GM12878 (cell line): ENCODE measurements at regions not wholly inside any gene's neighbourhood (a gene's known extent, or its start where the extent isn't known, plus 50 kb on each side); places are given as distances from the start of the nearest gene placed in this dataset.

ENCODE experiments used
- ATAC-seq: fragments of 200-7000 bp; cut with Tn5 transposase; 3 replicates; pipeline ENCODE4 v1.9.1; 2020; ENCODE audit warnings: mild to moderate bottlenecking, moderate library complexity
- BruUV-seq: library from RNA; stranded (reverse); fragments of 400-500 nt; replicated peaks from 2 replicates; lab custom pipeline; 2021; lab: Mats Ljungman, UMichigan
- CTCF ChIA-PET: fragments of 300-600 bp; sonication (Branson Sonifier 250); formaldehyde crosslinking; extraction: SDS; loops from one replicate; lab custom pipeline; 2021; ENCODE audit warnings: inconsistent platforms; lab: Yijun Ruan, JAX
- POLR2A ChIA-PET: fragments of 350-600 bp; formaldehyde crosslinking; extraction: SDS; loops from one replicate; lab custom pipeline; 2021; ENCODE audit warnings: inconsistent platforms; lab: Charles Lee
- RAD21 ChIA-PET: fragments of 300-600 bp; sonication (Branson Sonifier 250); formaldehyde crosslinking; loops from one replicate; lab custom pipeline; 2023; ENCODE audit warnings: antibody characterized with exemption; ENCODE audit not compliant: unreplicated experiment; lab: Charles Lee
- SMC1A ChIA-PET: fragments of 300-600 bp; sonication (Branson Sonifier 250); formaldehyde crosslinking; loops from one replicate; lab custom pipeline; 2023; ENCODE audit not compliant: unreplicated experiment, uncharacterized antibody; lab: Charles Lee
- DNase-seq: peaks from one replicate; pipeline ENCODE4 v3.0.0-alpha.2; 2011; ENCODE audit warnings: low read depth, low spot score
- FAIRE-seq: peaks from 3 replicates; lab custom pipeline; 2011; peaks lifted over from hg19 to GRCh38; lab: Jason Lieb, UNC
- H2AFZ ChIP-seq: 2 replicates; pipeline ENCODE4 v1.6.0; 2011; ENCODE audit warnings: low read depth, low read length, control low read depth; ENCODE audit not compliant: control insufficient read depth
- H3K27ac ChIP-seq: 2 replicates; pipeline ENCODE4 v1.5.1; 2011; ENCODE audit warnings: control low read depth; ENCODE audit not compliant: control insufficient read depth, insufficient read depth
- H3K27me3 ChIP-seq, 2 experiments: replicated peaks in 1 of 2; 2 replicates each; pipeline versions ENCODE4 v1.6.0 to v1.6.1; 2011; ENCODE audit warnings: low read length in 1 of 2; ENCODE audit not compliant: control insufficient read depth in 2 of 2, insufficient read depth in 2 of 2
- H3K36me3 ChIP-seq, 2 experiments: 2 replicates each; pipeline ENCODE4 v1.5.1; 2011; ENCODE audit warnings: low read length in 1 of 2; ENCODE audit not compliant: control insufficient read depth in 2 of 2, insufficient read depth in 2 of 2
- H3K4me1 ChIP-seq: 2 replicates; pipeline ENCODE4 v1.6.1; 2011; ENCODE audit warnings: mild to moderate bottlenecking, low read length, moderate library complexity, mixed read lengths; ENCODE audit not compliant: control insufficient read depth, insufficient read depth
- H3K4me2 ChIP-seq: 2 replicates; pipeline ENCODE4 v1.6.0; 2011; ENCODE audit warnings: control low read depth; ENCODE audit not compliant: control insufficient read depth, insufficient read depth
- H3K4me3 ChIP-seq: fragments of 200-600 bp; sonication (generic); 2 replicates; pipeline ENCODE4 v1.5.1; 2016
- H3K79me2 ChIP-seq: 2 replicates; pipeline ENCODE4 v1.6.0; 2011; ENCODE audit warnings: low read length; ENCODE audit not compliant: control insufficient read depth, insufficient read depth
- H3K9ac ChIP-seq: 2 replicates; pipeline ENCODE4 v1.8.0; 2011; ENCODE audit warnings: low read length, control low read depth, mixed read lengths; ENCODE audit not compliant: control insufficient read depth, insufficient read depth
- H3K9me3 ChIP-seq: replicated peaks from 3 replicates; pipeline ENCODE4 v1.5.1; 2011; ENCODE audit warnings: mild to moderate bottlenecking, low read length; ENCODE audit not compliant: control insufficient read depth, insufficient read depth
- H4K20me1 ChIP-seq: 2 replicates; pipeline ENCODE4 v1.6.0; 2011; ENCODE audit not compliant: control insufficient read depth, insufficient read depth
- BRCA1 ChIP-seq: IDR thresholded peaks from 2 replicates; pipeline ENCODE4 v1.6.1; 2011; ENCODE audit warnings: low read depth, low read length, improper control_type of control experiment
- HCFC1 ChIP-seq: fragments of 150-350 bp; IDR thresholded peaks from 2 replicates; pipeline ENCODE4 v1.6.1; 2014; ENCODE audit warnings: low read length
- IKZF1 ChIP-seq: fragments of 450-650 bp; conservative IDR thresholded peaks from 2 replicates; pipeline ENCODE4 v1.6.1; 2017; ENCODE audit warnings: antibody characterized with exemption, mild to moderate bottlenecking
- JUND ChIP-seq: IDR thresholded peaks from 2 replicates; pipeline ENCODE4 v1.6.1; 2012; ENCODE audit warnings: low read depth, mild to moderate bottlenecking, low read length, improper control_type of control experiment, moderate library complexity
- KAT2A ChIP-seq: conservative IDR thresholded peaks from 2 replicates; pipeline ENCODE4 v1.6.1; 2011; ENCODE audit warnings: low read depth, low read length; ENCODE audit not compliant: control insufficient read depth
- MYC ChIP-seq: IDR thresholded peaks from 2 replicates; pipeline ENCODE4 v1.6.1; 2011; ENCODE audit warnings: mild to moderate bottlenecking, low read length, moderate library complexity, inconsistent platforms; ENCODE audit not compliant: insufficient read depth, insufficient replicate concordance, insufficient read length, severe bottlenecking
- NFYA ChIP-seq: IDR thresholded peaks from 2 replicates; pipeline ENCODE4 v1.6.1; 2011; ENCODE audit warnings: low read depth, mild to moderate bottlenecking, low read length, improper control_type of control experiment, borderline replicate concordance
- POU2F2 ChIP-seq: IDR thresholded peaks from 3 replicates; pipeline ENCODE4 v1.6.1; 2011; ENCODE audit warnings: low read depth, mild to moderate bottlenecking, low read length, borderline replicate concordance
- RCOR1 ChIP-seq: conservative IDR thresholded peaks from 2 replicates; pipeline ENCODE4 v1.6.1; 2012; ENCODE audit warnings: low read depth, low read length, improper control_type of control experiment
- RUNX3 ChIP-seq: IDR thresholded peaks from 2 replicates; pipeline ENCODE4 v1.6.1; 2012; ENCODE audit warnings: low read length, inconsistent platforms
- SUZ12 ChIP-seq: fragments of 200-600 bp; sonication (generic); IDR thresholded peaks from one replicate; pipeline ENCODE4 v1.6.1; 2018; ENCODE audit warnings: antibody characterized with exemption, mild to moderate bottlenecking; ENCODE audit not compliant: unreplicated experiment
- ZNF207 ChIP-seq: fragments of 450-650 bp; IDR thresholded peaks from 2 replicates; pipeline ENCODE4 v1.6.1; 2014; ENCODE audit warnings: antibody characterized with exemption, mild to moderate bottlenecking, borderline replicate concordance
- in situ Hi-C: fragments of 300-500 bp; cut with MboI; formaldehyde crosslinking; loops from 9 replicates; pipeline ENCODE4 v1.14.3; 2018; ENCODE audit warnings: mixed read lengths
- intact Hi-C: fragments of 100-400 bp; cut with micrococcal nuclease; formaldehyde crosslinking; loops from one replicate; pipeline ENCODE4 v1.14.2; 2022; ENCODE audit not compliant: unreplicated experiment
- TF ChIP-seq, protein P1 (sequence below): fragments of 450-650 bp; formaldehyde crosslinking; IDR thresholded peaks from 2 replicates; pipeline ENCODE4 v1.5.0; 2022; ENCODE audit warnings: mild to moderate bottlenecking, missing genetic modification characterization
- TF ChIP-seq, protein P2 (sequence below): fragments of 450-650 bp; IDR thresholded peaks from 2 replicates; pipeline ENCODE4 v1.6.1; 2017; ENCODE audit warnings: borderline replicate concordance
- TF ChIP-seq, protein P3 (sequence below): IDR thresholded peaks from 2 replicates; pipeline ENCODE4 v1.6.1; 2012; ENCODE audit warnings: low read depth, low read length, improper control_type of control experiment
- TF ChIP-seq, protein P4 (sequence below): fragments of 150-350 bp; IDR thresholded peaks from 2 replicates; pipeline ENCODE4 v1.6.1; 2014; ENCODE audit warnings: mild to moderate bottlenecking, low read depth, low read length
- TF ChIP-seq, protein P5 (sequence below): IDR thresholded peaks from 2 replicates; pipeline ENCODE4 v1.6.1; 2011; ENCODE audit warnings: mild to moderate bottlenecking, low read depth, low read length, moderate library complexity; ENCODE audit not compliant: insufficient replicate concordance

DNA sequence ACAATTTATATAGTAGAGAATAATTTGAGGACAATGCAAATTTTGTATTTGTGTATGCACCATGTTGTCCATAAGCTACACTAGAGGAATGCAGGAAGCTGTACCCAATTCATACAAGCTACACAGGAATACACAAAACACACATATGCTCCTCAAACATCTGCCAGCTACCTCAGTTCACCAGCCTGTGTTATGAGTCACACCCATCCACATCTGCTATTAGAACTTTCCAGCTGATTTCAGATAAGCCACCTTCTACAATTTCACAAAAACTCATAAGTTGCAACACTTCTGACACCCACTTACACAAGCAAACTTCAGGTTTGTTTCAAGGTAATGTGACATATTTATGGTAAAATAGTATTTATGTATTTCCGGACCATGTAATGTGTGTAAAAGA, 438.9 kb downstream of the SATB2 start (continued):
- TF ChIP-seq, protein P1, sequence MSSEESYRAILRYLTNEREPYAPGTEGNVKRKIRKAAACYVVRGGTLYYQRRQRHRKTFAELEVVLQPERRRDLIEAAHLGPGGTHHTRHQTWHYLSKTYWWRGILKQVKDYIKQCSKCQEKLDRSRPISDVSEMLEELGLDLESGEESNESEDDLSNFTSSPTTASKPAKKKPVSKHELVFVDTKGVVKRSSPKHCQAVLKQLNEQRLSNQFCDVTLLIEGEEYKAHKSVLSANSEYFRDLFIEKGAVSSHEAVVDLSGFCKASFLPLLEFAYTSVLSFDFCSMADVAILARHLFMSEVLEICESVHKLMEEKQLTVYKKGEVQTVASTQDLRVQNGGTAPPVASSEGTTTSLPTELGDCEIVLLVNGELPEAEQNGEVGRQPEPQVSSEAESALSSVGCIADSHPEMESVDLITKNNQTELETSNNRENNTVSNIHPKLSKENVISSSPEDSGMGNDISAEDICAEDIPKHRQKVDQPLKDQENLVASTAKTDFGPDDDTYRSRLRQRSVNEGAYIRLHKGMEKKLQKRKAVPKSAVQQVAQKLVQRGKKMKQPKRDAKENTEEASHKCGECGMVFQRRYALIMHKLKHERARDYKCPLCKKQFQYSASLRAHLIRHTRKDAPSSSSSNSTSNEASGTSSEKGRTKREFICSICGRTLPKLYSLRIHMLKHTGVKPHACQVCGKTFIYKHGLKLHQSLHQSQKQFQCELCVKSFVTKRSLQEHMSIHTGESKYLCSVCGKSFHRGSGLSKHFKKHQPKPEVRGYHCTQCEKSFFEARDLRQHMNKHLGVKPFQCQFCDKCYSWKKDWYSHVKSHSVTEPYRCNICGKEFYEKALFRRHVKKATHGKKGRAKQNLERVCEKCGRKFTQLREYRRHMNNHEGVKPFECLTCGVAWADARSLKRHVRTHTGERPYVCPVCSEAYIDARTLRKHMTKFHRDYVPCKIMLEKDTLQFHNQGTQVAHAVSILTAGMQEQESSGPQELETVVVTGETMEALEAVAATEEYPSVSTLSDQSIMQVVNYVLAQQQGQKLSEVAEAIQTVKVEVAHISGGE (CRISPR knock-in tag), result no peak
- TF ChIP-seq MYC (no peak), POU2F2 (no peak), JUND (no peak), NFYA (no peak)

DNA sequence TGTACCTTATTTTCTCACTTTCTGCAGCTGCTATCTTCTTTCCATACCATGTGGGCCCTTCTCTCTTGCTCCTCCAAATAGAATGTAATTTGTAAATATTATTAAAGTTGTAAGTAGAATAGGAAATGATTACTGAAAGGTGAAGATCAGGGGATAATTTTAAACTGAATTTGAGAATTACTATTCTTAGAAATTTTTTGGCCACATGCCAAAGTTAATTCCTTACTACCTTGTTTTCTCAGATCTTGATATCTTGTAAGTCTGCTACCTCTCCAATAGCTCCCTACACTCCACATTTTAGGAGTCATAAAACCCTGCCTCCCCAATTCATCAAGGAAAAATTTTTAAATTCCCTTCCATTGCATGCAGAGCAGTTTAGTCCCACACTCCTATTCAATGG, 442.7 kb downstream of the SATB2 start:
- no peak for FAIRE-seq
- no peak overlapping the region for H3K4me3 ChIP-seq
- in situ Hi-C loops, result no loop called here
- CTCF ChIA-PET, result interaction anchor here (0.9 to 1.5 kb wide), 2 partner anchors 470 to 474 kb away, joined by 3 to 4 read pairs; no protein-coding TSS in a partner anchor
- H2AFZ ChIP-seq, result no peak overlapping the region
- BruUV-seq, result no TSS peak
- SMC1A ChIA-PET, result interaction anchor here (0.8 to 3.3 kb wide), 3 partner anchors 9 to 466 kb away, joined by 3 to 11 read pairs (median 4); no protein-coding TSS in a partner anchor
- H3K4me1 ChIP-seq, result no peaks in the 10 kb centered on the region
- no peaks in the 10 kb centered on the region for H3K27me3 ChIP-seq
- intact Hi-C loops, result no loop called here
- no peaks in the 10 kb centered on the region for H3K36me3 ChIP-seq
- H4K20me1 ChIP-seq, result no peaks in the 10 kb centered on the region
- POLR2A ChIA-PET, result no interaction called here
- no peaks in the 10 kb centered on the region for H3K9me3 ChIP-seq
- H3K9ac ChIP-seq, result no peak overlapping the region
- no peak overlapping the region for H3K4me2 ChIP-seq
- RAD21 ChIA-PET, result no interaction called here
- no peaks in the 10 kb centered on the region for H3K79me2 ChIP-seq
- ATAC-seq, result no peak
- no peak for DNase-seq
- H3K27ac ChIP-seq, result no peak overlapping the region
- TF ChIP-seq KAT2A (no peak), BRCA1 (no peak), RUNX3 (no peak), SUZ12 (no peak), RCOR1 (no peak), IKZF1 (no peak), HCFC1 (no peak), ZNF207 (no peak)
- TF ChIP-seq, protein P2, sequence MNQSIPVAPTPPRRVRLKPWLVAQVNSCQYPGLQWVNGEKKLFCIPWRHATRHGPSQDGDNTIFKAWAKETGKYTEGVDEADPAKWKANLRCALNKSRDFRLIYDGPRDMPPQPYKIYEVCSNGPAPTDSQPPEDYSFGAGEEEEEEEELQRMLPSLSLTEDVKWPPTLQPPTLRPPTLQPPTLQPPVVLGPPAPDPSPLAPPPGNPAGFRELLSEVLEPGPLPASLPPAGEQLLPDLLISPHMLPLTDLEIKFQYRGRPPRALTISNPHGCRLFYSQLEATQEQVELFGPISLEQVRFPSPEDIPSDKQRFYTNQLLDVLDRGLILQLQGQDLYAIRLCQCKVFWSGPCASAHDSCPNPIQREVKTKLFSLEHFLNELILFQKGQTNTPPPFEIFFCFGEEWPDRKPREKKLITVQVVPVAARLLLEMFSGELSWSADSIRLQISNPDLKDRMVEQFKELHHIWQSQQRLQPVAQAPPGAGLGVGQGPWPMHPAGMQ, result no peak
- TF ChIP-seq, protein P3, sequence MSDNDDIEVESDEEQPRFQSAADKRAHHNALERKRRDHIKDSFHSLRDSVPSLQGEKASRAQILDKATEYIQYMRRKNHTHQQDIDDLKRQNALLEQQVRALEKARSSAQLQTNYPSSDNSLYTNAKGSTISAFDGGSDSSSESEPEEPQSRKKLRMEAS, result no peak
- TF ChIP-seq, protein P4, sequence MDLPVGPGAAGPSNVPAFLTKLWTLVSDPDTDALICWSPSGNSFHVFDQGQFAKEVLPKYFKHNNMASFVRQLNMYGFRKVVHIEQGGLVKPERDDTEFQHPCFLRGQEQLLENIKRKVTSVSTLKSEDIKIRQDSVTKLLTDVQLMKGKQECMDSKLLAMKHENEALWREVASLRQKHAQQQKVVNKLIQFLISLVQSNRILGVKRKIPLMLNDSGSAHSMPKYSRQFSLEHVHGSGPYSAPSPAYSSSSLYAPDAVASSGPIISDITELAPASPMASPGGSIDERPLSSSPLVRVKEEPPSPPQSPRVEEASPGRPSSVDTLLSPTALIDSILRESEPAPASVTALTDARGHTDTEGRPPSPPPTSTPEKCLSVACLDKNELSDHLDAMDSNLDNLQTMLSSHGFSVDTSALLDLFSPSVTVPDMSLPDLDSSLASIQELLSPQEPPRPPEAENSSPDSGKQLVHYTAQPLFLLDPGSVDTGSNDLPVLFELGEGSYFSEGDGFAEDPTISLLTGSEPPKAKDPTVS, result no peak
- TF ChIP-seq, protein P5, sequence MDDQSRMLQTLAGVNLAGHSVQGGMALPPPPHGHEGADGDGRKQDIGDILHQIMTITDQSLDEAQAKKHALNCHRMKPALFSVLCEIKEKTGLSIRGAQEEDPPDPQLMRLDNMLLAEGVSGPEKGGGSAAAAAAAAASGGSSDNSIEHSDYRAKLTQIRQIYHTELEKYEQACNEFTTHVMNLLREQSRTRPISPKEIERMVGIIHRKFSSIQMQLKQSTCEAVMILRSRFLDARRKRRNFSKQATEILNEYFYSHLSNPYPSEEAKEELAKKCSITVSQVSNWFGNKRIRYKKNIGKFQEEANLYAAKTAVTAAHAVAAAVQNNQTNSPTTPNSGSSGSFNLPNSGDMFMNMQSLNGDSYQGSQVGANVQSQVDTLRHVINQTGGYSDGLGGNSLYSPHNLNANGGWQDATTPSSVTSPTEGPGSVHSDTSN, result no peak
